ENCODE measurements at regions not wholly inside any gene's neighbourhood (a gene's known extent, or its start where the extent isn't known, plus 50 kb on each side); places are given as distances from the start of the nearest gene placed in this dataset.
"Not testable (repeated sequence)": the region's sequence is repeated elsewhere in the genome, so short reads cannot be mapped to it uniquely, and the experiment has no call there.

DNA sequence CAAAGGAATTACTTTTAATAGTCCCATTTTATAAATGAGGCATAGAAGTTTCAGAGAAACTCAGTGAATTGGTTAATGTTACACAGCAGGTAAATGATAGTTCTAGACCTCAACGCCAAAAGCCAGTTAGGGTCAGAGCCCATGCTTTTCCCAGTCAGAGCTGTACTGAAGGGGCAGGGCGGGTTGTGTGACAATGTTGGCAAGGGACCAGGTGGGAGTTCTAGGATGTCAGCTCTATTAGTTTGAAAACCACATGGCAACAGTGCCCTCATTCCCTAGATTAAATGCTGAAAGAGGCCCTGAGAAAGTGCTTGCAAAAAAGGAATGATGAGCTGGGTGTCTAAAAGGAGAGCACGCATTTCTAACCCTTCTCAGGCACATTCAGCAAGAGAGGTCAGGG is 65.4 kb upstream of the EPHB1 start:
- POLR2A ChIA-PET, result no interaction called here
- CTCF ChIA-PET, result interaction anchor here (1.6 to 2.4 kb wide), 2 partner anchors 25 to 66 kb away, joined by 3 to 9 read pairs; partner anchors contain the start of gene EPHB1
- no peak for DNase-seq (ENCODE audit: low read depth, low spot score)
- no peak overlapping the region for H3K4me3 ChIP-seq (ENCODE audit: low read depth, low read length)
- TF ChIP-seq, protein P1, sequence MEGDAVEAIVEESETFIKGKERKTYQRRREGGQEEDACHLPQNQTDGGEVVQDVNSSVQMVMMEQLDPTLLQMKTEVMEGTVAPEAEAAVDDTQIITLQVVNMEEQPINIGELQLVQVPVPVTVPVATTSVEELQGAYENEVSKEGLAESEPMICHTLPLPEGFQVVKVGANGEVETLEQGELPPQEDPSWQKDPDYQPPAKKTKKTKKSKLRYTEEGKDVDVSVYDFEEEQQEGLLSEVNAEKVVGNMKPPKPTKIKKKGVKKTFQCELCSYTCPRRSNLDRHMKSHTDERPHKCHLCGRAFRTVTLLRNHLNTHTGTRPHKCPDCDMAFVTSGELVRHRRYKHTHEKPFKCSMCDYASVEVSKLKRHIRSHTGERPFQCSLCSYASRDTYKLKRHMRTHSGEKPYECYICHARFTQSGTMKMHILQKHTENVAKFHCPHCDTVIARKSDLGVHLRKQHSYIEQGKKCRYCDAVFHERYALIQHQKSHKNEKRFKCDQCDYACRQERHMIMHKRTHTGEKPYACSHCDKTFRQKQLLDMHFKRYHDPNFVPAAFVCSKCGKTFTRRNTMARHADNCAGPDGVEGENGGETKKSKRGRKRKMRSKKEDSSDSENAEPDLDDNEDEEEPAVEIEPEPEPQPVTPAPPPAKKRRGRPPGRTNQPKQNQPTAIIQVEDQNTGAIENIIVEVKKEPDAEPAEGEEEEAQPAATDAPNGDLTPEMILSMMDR (IDR thresholded peaks at IDR 0.05; ENCODE audit: insufficient read depth, low read length, missing control alignments), result no peak

DNA sequence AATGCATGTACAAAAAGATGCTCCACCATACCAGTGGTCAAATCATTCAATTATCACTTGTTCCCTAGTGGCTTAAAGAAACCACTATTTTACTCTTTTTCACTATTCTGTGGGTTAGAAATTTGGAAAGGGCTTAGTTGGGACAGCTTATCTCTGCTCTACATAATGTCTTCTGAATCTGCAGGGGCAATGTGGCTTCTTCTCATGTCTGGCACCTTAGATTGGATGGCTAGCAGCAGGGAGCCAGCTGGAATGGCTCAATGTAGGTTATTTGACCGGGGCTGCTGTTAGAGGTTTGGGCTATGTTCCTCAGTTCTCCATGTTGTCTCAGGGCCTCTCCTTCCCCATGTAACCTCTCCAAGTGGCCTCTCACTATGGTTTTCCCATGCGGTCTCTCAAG is 57.5 kb upstream of the EPHB1 start:
- POLR2A ChIA-PET, result no interaction called here
- TF ChIP-seq, protein P1 (IDR thresholded peaks at IDR 0.05; ENCODE audit: insufficient read depth, low read length, missing control alignments), result no peak
- CTCF ChIA-PET, result no interaction called here
- H3K4me3 ChIP-seq (ENCODE audit: low read depth, low read length), result no peak overlapping the region
- DNase-seq (ENCODE audit: low read depth, low spot score), result no peak

DNA sequence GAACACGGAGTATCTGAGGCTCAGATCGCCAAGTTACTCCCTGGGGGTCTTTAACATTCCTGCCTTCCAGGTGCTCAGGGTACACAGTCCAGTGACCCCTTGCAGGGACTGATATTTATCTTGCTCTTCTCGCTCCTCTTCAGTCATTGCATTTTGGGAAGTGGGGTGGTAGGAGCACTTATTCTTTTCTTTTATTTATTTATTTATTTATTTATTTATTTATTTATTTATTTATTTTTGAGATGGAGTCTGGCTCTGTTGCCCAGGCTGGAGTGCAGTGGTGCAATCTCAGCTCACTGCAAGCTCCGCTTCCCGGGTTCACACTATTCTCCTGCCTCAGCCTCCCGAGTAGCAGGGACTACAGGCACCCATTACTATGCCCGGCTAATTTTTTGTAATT is 55.0 kb upstream of the EPHB1 start:
- POLR2A ChIA-PET; DNase-seq (ENCODE audit: low read depth, low spot score); H3K4me3 ChIP-seq (ENCODE audit: low read depth, low read length): not testable (repeated sequence)
- CTCF ChIA-PET, result interaction anchor here (1.5 kb wide), 1 partner anchor 10 kb away, joined by 3 read pairs; no protein-coding TSS in a partner anchor

DNA sequence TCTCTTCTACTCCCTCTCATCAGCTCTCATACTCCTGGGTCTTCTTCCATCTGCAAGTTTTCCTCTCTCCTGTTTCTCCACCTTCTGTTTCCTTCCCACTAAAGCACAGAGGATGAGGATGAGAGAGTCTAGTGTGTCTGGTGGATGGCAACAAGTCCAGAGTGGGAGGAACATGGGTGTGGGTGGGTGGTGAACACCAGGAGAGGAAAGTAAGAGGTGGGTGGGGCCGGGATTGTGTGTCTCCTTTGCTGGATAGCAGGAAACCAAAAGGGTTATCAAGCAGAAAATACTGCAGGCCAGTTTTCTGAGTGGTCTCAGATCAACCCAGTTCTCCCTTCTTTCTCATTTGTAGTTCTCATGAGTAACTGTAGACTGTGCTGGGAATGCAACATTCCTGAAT is 52.9 kb upstream of the EPHB1 start:
- H3K4me3 ChIP-seq (ENCODE audit: low read depth, low read length), result no peak overlapping the region
- TF ChIP-seq, protein P1 (IDR thresholded peaks at IDR 0.05; ENCODE audit: insufficient read depth, low read length, missing control alignments), result no peak
- POLR2A ChIA-PET, result no interaction called here
- CTCF ChIA-PET, result interaction anchor here (3.6 kb wide), 1 partner anchor 13 kb away, joined by 22 read pairs; no protein-coding TSS in a partner anchor
- no peak for DNase-seq (ENCODE audit: low read depth, low spot score)

DNA sequence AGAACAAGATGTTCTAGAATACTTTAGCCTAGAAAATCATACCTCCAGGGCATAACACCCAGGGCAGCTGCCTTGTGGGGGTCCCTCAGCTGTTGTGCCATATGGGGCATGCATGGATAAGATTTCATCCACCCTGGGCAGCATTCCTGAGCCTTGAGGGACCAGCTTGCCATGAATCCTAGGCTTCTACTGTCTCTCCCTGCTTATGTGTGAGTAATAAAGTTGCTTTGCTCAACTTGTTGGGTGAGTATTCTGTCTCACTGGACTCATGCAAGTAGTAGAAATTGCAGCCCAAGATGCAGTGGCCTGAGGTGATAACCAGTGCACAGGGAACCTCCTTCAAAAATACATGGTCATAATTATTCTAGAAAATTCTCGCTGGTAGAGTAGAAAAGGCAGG is 52.1 kb upstream of the EPHB1 start:
- ChIA-PET POLR2A (no interaction called here), CTCF (interaction anchor here (3.6 kb wide), 1 partner anchor 12 kb away, joined by 22 read pairs; no protein-coding TSS in a partner anchor)
- TF ChIP-seq, protein P1 (IDR thresholded peaks at IDR 0.05; ENCODE audit: insufficient read depth, low read length, missing control alignments), result no peak
- DNase-seq (ENCODE audit: low read depth, low spot score), result no peak
- no peak overlapping the region for H3K4me3 ChIP-seq (ENCODE audit: low read depth, low read length)

Data from AG04449 (cell line).